Uterus (tissue), 3 donors: ENCODE measurements at regions not wholly inside any gene's neighbourhood (a gene's known extent, or its start where the extent isn't known, plus 50 kb on each side); places are given as distances from the start of the nearest gene placed in this dataset.

ENCODE experiments used
- DNase-seq, 2 donors: peaks; one replicate each; pipeline ENCODE4 v3.0.0-alpha.2; 2019 to 2020
- H3K27ac ChIP-seq, 2 donors: fragments of 200-600 bp; sonication (generic); 1 replicate in 1 of 2; 2 replicates in 1 of 2; pipeline ENCODE4 v1.5.1; 2016 to 2018
- H3K27me3 ChIP-seq, 2 donors: fragments of 200-600 bp; sonication (generic); one replicate each; pipeline ENCODE4 v1.5.1; 2018 to 2019; ENCODE audit warnings: control low read depth in 1 of 2
- H3K36me3 ChIP-seq, 2 donors: fragments of 200-600 bp; sonication (generic); one replicate each; pipeline ENCODE4 v1.5.1; 2019; ENCODE audit warnings: control low read depth in 1 of 2
- H3K4me1 ChIP-seq, 2 donors: fragments of 200-600 bp; sonication (generic); one replicate each; pipeline ENCODE4 v1.5.1; 2018 to 2019; ENCODE audit warnings: control low read depth in 1 of 2
- H3K4me3 ChIP-seq, 2 donors: fragments of 200-600 bp; sonication (generic); 1 replicate in 1 of 2; 2 replicates in 1 of 2; pipeline ENCODE4 v1.5.1; 2018 to 2019; ENCODE audit warnings: mild to moderate bottlenecking in 1 of 2
- H3K9me3 ChIP-seq, 2 donors: fragments of 200-600 bp; sonication (generic); one replicate each; pipeline ENCODE4 v1.5.1; 2019; ENCODE audit warnings: control low read depth in 1 of 2
- CTCF ChIP-seq, 4 experiments: fragments of 200-600 bp in 2 of 4; fragments of 450-650 bp in 2 of 4; sonication (generic) in 2 of 4; IDR thresholded peaks; one replicate each; pipeline ENCODE4 v1.5.1; 2016 to 2019; ENCODE audit warnings: antibody characterized with exemption in 4 of 4, mild to moderate bottlenecking in 2 of 4, moderate library complexity in 1 of 4
- POLR2A ChIP-seq, 2 donors: fragments of 450-650 bp; IDR thresholded peaks; one replicate each; pipeline ENCODE4 v1.6.1; 2016; ENCODE audit warnings: antibody characterized with exemption in 2 of 2, mild to moderate bottlenecking in 1 of 2, moderate library complexity in 1 of 2
- intact Hi-C: fragments of 100-400 bp; cut with DNase I; formaldehyde crosslinking; loops from one replicate; pipeline ENCODE4 v1.15.1; 2023; ENCODE audit warnings: low total_unique reads
- donor health status: DM: yes; HTN: yes; CAD: no.

DNA sequence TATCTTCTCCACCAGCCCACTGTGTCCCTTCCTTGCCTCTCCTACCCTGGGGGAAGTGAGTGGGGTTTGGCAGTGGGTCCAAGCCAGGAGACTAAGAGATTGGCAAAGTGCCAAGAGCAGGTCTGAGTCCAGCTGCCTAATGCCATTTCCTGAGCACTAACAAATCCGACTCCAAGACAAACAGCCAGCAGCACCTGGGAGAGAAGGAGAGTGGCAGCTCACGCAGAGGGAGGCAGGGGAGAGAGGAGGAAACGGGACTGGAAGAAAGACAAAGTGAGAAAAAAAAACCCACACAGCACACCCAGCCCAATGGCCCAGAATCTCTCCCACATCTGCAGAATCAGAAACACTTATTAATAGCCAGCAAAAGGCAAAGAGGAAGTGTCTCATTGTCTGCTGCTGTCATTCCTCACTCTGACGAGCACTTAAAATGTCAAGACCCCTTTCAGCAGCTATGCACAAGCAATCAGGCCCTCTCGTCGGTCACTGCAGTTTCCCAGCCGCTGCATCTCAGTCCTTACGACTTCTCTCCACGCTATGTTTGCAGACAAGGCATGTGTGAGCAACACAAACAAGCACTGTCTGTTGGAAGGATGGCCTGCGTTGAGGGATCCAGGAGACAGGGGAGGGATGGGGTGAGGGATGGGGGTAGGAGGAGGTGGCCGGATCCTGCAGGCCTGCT is 558.4 kb upstream of the CADM1 start:
- TF ChIP-seq CTCF (IDR thresholded peaks at IDR 0.05) (no peak), POLR2A (IDR thresholded peaks at IDR 0.05) (no peak)
- Histone ChIP-seq H3K4me1 (no peaks in the 10 kb centered on the region), H3K27ac (no peak overlapping the region), H3K4me3 (no peak overlapping the region), H3K36me3 (no peaks in the 10 kb centered on the region), H3K9me3 (no peaks in the 10 kb centered on the region), H3K27me3 (no peaks in the 10 kb centered on the region)
- intact Hi-C loops = no loop called here
- DNase-seq = no peak

DNA sequence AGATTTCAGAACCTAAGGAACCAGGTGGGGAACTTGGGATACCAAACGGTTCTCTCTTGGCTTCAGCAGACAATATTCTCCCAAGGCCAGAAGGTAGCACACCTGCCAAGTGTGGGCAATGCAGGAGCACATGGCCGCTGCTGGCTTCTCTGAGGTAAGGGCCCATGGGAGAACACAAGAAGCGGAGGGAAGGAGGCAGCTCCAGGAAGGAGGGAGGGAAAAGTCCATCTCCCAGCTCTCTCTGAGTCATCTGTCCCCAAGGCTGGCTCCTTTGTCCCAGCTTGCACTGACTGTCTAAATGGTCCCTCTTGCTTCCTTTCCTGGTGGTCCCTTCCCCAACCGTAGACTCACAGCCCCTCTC is 557.9 kb upstream of the CADM1 start:
- TF ChIP-seq POLR2A (IDR thresholded peaks at IDR 0.05) (no peak), CTCF (IDR thresholded peaks at IDR 0.05) (no peak)
- Histone ChIP-seq H3K4me1 (no peaks in the 10 kb centered on the region), H3K4me3 (no peak overlapping the region), H3K36me3 (no peaks in the 10 kb centered on the region), H3K27me3 (no peaks in the 10 kb centered on the region), H3K27ac (no peak overlapping the region), H3K9me3 (no peaks in the 10 kb centered on the region)
- intact Hi-C loops = no loop called here
- no peak for DNase-seq

DNA sequence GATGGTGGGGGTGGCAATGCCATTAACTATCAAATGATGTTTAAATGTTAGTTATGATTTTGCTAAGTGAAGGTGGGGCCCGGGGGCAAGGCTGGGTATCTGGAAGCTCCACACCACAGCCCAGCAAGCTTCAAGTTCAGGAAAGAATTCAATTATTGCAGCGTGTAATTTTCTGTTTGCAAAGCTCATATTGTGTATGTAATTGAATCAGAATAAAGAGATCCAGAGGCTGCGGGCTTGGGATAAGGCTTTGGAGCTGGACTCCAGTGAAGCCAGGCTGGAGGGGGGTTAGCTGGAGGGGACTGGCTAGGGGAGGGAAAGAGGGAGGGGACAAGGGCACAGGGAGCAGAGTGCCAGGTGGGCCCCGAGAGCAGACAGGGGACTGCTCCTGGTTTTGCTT is 557.1 kb upstream of the CADM1 start:
- Histone ChIP-seq H3K4me1 (no peaks in the 10 kb centered on the region), H3K27me3 (no peaks in the 10 kb centered on the region), H3K36me3 (no peaks in the 10 kb centered on the region), H3K4me3 (no peak overlapping the region), H3K27ac (no peak overlapping the region), H3K9me3 (no peaks in the 10 kb centered on the region)
- TF ChIP-seq CTCF (IDR thresholded peaks at IDR 0.05) (no peak), POLR2A (IDR thresholded peaks at IDR 0.05) (no peak)
- DNase-seq = no peak
- intact Hi-C loops = no loop called here

DNA sequence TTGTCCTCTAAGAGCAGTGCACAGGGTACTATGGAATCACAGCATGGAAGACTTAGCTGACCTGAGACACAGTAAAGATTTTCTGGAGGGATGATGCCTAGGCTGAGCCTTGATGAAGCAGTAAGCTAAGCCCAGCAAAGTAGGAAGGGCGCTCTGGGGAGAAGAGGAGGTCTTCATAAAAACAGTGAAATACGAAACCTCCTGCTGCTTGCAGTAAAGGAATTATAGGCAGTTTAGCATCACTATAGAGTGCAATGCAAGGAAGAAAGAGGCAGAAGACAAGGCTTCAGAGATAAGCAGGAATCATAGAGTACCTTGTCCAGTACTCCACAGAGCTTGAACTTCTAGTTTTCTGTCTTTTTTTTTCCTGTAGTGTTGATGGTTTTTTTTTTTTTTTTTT is 555.7 kb upstream of the CADM1 start:
- TF ChIP-seq CTCF (IDR thresholded peaks at IDR 0.05) = no peak
- no peak for TF ChIP-seq POLR2A (IDR thresholded peaks at IDR 0.05)
- no peaks in the 10 kb centered on the region for H3K4me1 ChIP-seq
- intact Hi-C loops = no loop called here
- H3K4me3 ChIP-seq = no peak overlapping the region
- H3K27me3 ChIP-seq = no peaks in the 10 kb centered on the region
- H3K27ac ChIP-seq = no peak overlapping the region
- no peaks in the 10 kb centered on the region for H3K9me3 ChIP-seq
- H3K36me3 ChIP-seq = no peaks in the 10 kb centered on the region
- DNase-seq = no peak

- H3K27me3 ChIP-seq = no peaks in the 10 kb centered on the region
- DNase-seq = no peak
- no peak for TF ChIP-seq POLR2A (IDR thresholded peaks at IDR 0.05)
Measured at GRCh38 chr11:116057000-116057399, 552.8 kb upstream of the CADM1 start.

GRCh38 chr11:116055064-116055463 is 550.8 kb upstream of the CADM1 start:
- Histone ChIP-seq H3K4me3 (no peak overlapping the region), H3K36me3 (no peaks in the 10 kb centered on the region), H3K27ac (no peak overlapping the region), H3K4me1 (no peaks in the 10 kb centered on the region), H3K9me3 (no peaks in the 10 kb centered on the region), H3K27me3 (no peaks in the 10 kb centered on the region)
- TF ChIP-seq CTCF (IDR thresholded peaks at IDR 0.05) (no peak), POLR2A (IDR thresholded peaks at IDR 0.05) (no peak)
- intact Hi-C loops = no loop called here
- DNase-seq = no peak

More at GRCh38 chr11:116057000-116057399, 552.8 kb upstream of the CADM1 start:
- intact Hi-C loops = no loop called here
- no peaks in the 10 kb centered on the region for H3K36me3 ChIP-seq
- H3K9me3 ChIP-seq = no peaks in the 10 kb centered on the region
- H3K27ac ChIP-seq = no peak overlapping the region
- no peaks in the 10 kb centered on the region for H3K4me1 ChIP-seq
- H3K4me3 ChIP-seq = no peak overlapping the region
